NCI-H774 (cell line): ENCODE measurements at regions not wholly inside any gene's neighbourhood (a gene's known extent, or its start where the extent isn't known, plus 50 kb on each side); places are given as distances from the start of the nearest gene placed in this dataset.
"Not testable (repeated sequence)": the region's sequence is repeated elsewhere in the genome, so short reads cannot be mapped to it uniquely, and the experiment has no call there.

Source experiments
- DNase-seq: peaks from one replicate; lab custom pipeline; 2025; lab: John Stamatoyannopoulos, UW

- no peak for DNase-seq
Measured at GRCh38 chr4:71209161-71209560, 129.7 kb upstream of the SLC4A4 start.

GRCh38 chr4:71210823-71211222 lies 128.0 kb upstream of the SLC4A4 start:
- no peak for DNase-seq

- no peak for DNase-seq
Measured at GRCh38 chr4:71211748-71212147, 127.1 kb upstream of the SLC4A4 start.

GRCh38 chr4:71212216-71212615 lies 126.6 kb upstream of the SLC4A4 start:
- DNase-seq: no peak

GRCh38 chr4:71214578-71214977 lies 124.2 kb upstream of the SLC4A4 start:
- DNase-seq: no peak

- DNase-seq: no peak
Measured at GRCh38 chr4:71216316-71216959, 122.4 kb upstream of the SLC4A4 start.

GRCh38 chr4:71217688-71218087 lies 121.1 kb upstream of the SLC4A4 start:
- no peak for DNase-seq

- not testable (repeated sequence) for DNase-seq
Measured at GRCh38 chr4:71220848-71221247, 118.0 kb upstream of the SLC4A4 start.

- DNase-seq: no peak
Measured at GRCh38 chr4:71221510-71222466, 117.0 kb upstream of the SLC4A4 start.

- no peak for DNase-seq
Measured at GRCh38 chr4:71222661-71223060, 116.2 kb upstream of the SLC4A4 start.

- DNase-seq: no peak
Measured at GRCh38 chr4:71229477-71230270, 109.1 kb upstream of the SLC4A4 start.

GRCh38 chr4:71230271-71231128 lies 108.3 kb upstream of the SLC4A4 start:
- DNase-seq: no peak

GRCh38 chr4:71231129-71232055 lies 107.4 kb upstream of the SLC4A4 start:
- no peak for DNase-seq

- no peak for DNase-seq
Measured at GRCh38 chr4:71232056-71232430, 106.8 kb upstream of the SLC4A4 start.

GRCh38 chr4:71232846-71233245 lies 106.0 kb upstream of the SLC4A4 start:
- no peak for DNase-seq

- no peak for DNase-seq
Measured at GRCh38 chr4:71235311-71236201, 103.3 kb upstream of the SLC4A4 start.

- no peak for DNase-seq
Measured at GRCh38 chr4:71236226-71236625, 102.6 kb upstream of the SLC4A4 start.

GRCh38 chr4:71237641-71238040 lies 101.2 kb upstream of the SLC4A4 start:
- DNase-seq: no peak

- DNase-seq: no peak
Measured at GRCh38 chr4:71239365-71239764, 99.5 kb upstream of the SLC4A4 start.
